H54 (cell line): ENCODE measurements at regions not wholly inside any gene's neighbourhood (a gene's known extent, or its start where the extent isn't known, plus 50 kb on each side); places are given as distances from the start of the nearest gene placed in this dataset.

Experiments used
- DNase-seq: peaks from one replicate; pipeline ENCODE4 v3.0.0; 2011; ENCODE audit warnings: low spot score, mixed read lengths; ENCODE audit not compliant: insufficient read length
- FAIRE-seq: peaks from 3 replicates; lab custom pipeline; 2011; peaks lifted over from hg19 to GRCh38; lab: Jason Lieb, UNC
- POLR2A ChIP-seq: IDR thresholded peaks from 2 replicates; pipeline ENCODE4 v1.6.1; 2011; ENCODE audit warnings: low read depth, mild to moderate bottlenecking, low read length

GRCh38 chr1:200334661-200335256 is 75.1 kb downstream of the ZNF281 start:
- no peak for TF ChIP-seq POLR2A
- DNase-seq: no peak
- FAIRE-seq: no peak

- no peak for FAIRE-seq
- no peak for DNase-seq
- no peak for TF ChIP-seq POLR2A
Measured at GRCh38 chr1:200333329-200333728, 76.5 kb downstream of the ZNF281 start.

- FAIRE-seq: no peak
- no peak for DNase-seq
- no peak for TF ChIP-seq POLR2A
Measured at GRCh38 chr1:200332716-200333115, 77.1 kb downstream of the ZNF281 start.

- no peak for DNase-seq
- no peak for TF ChIP-seq POLR2A
- no peak for FAIRE-seq
Measured at GRCh38 chr1:200330741-200331428, 79.0 kb downstream of the ZNF281 start.

GRCh38 chr1:200329208-200329882 is 80.5 kb downstream of the ZNF281 start:
- no peak for TF ChIP-seq POLR2A
- FAIRE-seq (no peak), DNase-seq (no peak)

GRCh38 chr1:200328379-200328778 is 81.5 kb downstream of the ZNF281 start:
- DNase-seq (no peak), FAIRE-seq (no peak)
- no peak for TF ChIP-seq POLR2A

GRCh38 chr1:200323856-200324400 is 85.9 kb downstream of the ZNF281 start:
- no peak for TF ChIP-seq POLR2A
- FAIRE-seq (no peak), DNase-seq (no peak)

GRCh38 chr1:200319148-200319547 is 90.7 kb downstream of the ZNF281 start:
- no peak for FAIRE-seq
- no peak for TF ChIP-seq POLR2A
- DNase-seq: no peak

- no peak for TF ChIP-seq POLR2A
- no peak for FAIRE-seq
- no peak for DNase-seq
Measured at GRCh38 chr1:200317236-200317635, 92.6 kb downstream of the ZNF281 start.

- DNase-seq (no peak), FAIRE-seq (no peak)
- TF ChIP-seq POLR2A: no peak
Measured at GRCh38 chr1:200316148-200316803, 93.6 kb downstream of the ZNF281 start.

- FAIRE-seq (no peak), DNase-seq (no peak)
- no peak for TF ChIP-seq POLR2A
Measured at GRCh38 chr1:200314085-200314750, 95.6 kb downstream of the ZNF281 start.

- no peak for TF ChIP-seq POLR2A
- FAIRE-seq: no peak
- no peak for DNase-seq
Measured at GRCh38 chr1:200311256-200311655, 98.6 kb downstream of the ZNF281 start.

- TF ChIP-seq POLR2A: no peak
- FAIRE-seq (no peak), DNase-seq (no peak)
Measured at GRCh38 chr1:200310824-200311223, 99.0 kb downstream of the ZNF281 start.

- DNase-seq: no peak
- no peak for TF ChIP-seq POLR2A
- no peak for FAIRE-seq
Measured at GRCh38 chr1:200307755-200308066, 102.1 kb downstream of the ZNF281 start.
